Erythroblast (primary cell): ENCODE measurements at regions not wholly inside any gene's neighbourhood (a gene's known extent, or its start where the extent isn't known, plus 50 kb on each side); places are given as distances from the start of the nearest gene placed in this dataset.

ENCODE experiments used
- GATA1 ChIP-seq: IDR thresholded peaks from 2 replicates; pipeline ENCODE4 v1.6.1; 2011; ENCODE audit warnings: low read depth, mild to moderate bottlenecking, control low read depth, low read length, moderate library complexity
- POLR2A ChIP-seq: IDR thresholded peaks from 2 replicates; pipeline ENCODE4 v1.6.1; 2011; ENCODE audit warnings: mild to moderate bottlenecking, low read length

- TF ChIP-seq POLR2A (no peak), GATA1 (no peak)
These were observed 300.6 kb upstream of the TFPI start for GRCh38 chr2:187854801-187855200.
